HCT116 (cell line): ENCODE measurements at regions not wholly inside any gene's neighbourhood (a gene's known extent, or its start where the extent isn't known, plus 50 kb on each side); places are given as distances from the start of the nearest gene placed in this dataset.

Experiments used
- ATAC-seq: fragments of 200-7000 bp; cut with Tn5 transposase; 2 replicates; pipeline ENCODE4 v1.9.1; 2020; ENCODE audit warnings: mild to moderate bottlenecking, moderate library complexity
- BruUV-seq: library from RNA; stranded (reverse); fragments of 400-500 nt; replicated peaks from 2 replicates; lab custom pipeline; 2021; lab: Mats Ljungman, UMichigan
- CTCF ChIA-PET: fragments of 300-600 bp; sonication (Branson Sonifier 250); formaldehyde crosslinking; loops from one replicate; lab custom pipeline; 2021; ENCODE audit warnings: antibody characterized with exemption; lab: Charles Lee
- POLR2A ChIA-PET: fragments of 300-600, 350-600 bp; sonication (Branson Sonifier 250); formaldehyde crosslinking; loops from one replicate; lab custom pipeline; 2021; ENCODE audit warnings: antibody characterized with exemption; lab: Charles Lee
- RAD21 ChIA-PET, 2 experiments: fragments of 300-600 bp; sonication (Branson Sonifier 250); formaldehyde crosslinking; loops; one replicate each; lab custom pipeline; 2023; ENCODE audit warnings: low total read pairs in 2 of 2; ENCODE audit not compliant: uncharacterized antibody in 2 of 2, unreplicated experiment in 2 of 2, low non-redundant PET in 1 of 2; lab: Charles Lee
- DNase-seq: peaks from one replicate; pipeline ENCODE4 v3.0.0-alpha.2; 2010; ENCODE audit warnings: low read depth, low spot score
- H2AFZ ChIP-seq: fragments of 200-600 bp; shearing (Covaris generic), sonication (generic); 2 replicates; pipeline ENCODE4 v1.6.1; 2017; ENCODE audit warnings: low read depth, mixed run types, mixed read lengths, antibody characterized with exemption, low read length; ENCODE audit not compliant: poor library complexity, severe bottlenecking
- H3K27ac ChIP-seq: 2 replicates; pipeline ENCODE4 v1.5.1; 2012; ENCODE audit warnings: low read depth, low read length
- H3K27me3 ChIP-seq: fragments of 200-600 bp; sonication (generic); 2 replicates; pipeline ENCODE4 v1.6.1; 2016; ENCODE audit warnings: mixed run types, low read length, mixed read lengths; ENCODE audit not compliant: insufficient read depth
- H3K36me3 ChIP-seq, 2 experiments: fragments of 200-500 bp in 1 of 2; fragments of 200-600 bp in 1 of 2; sonication (Bioruptor generic) in 1 of 2; sonication (generic) in 1 of 2; 2 replicates each; pipeline versions ENCODE4 v1.5.1 to v1.6.1; 2014 to 2016; ENCODE audit warnings: low read length in 2 of 2, inconsistent platforms in 1 of 2, mixed read lengths in 1 of 2, mixed run types in 1 of 2; ENCODE audit not compliant: insufficient read depth in 2 of 2, control insufficient read depth in 1 of 2
- H3K4me1 ChIP-seq, 2 experiments: fragments of 200-600 bp in 1 of 2; sonication (generic) in 1 of 2; 2 replicates each; pipeline versions ENCODE4 v1.5.1 to v1.6.1; 2012 to 2017; ENCODE audit warnings: low read length in 2 of 2, inconsistent platforms in 1 of 2, mild to moderate bottlenecking in 1 of 2, mixed read lengths in 1 of 2, mixed run types in 1 of 2, moderate library complexity in 1 of 2; ENCODE audit not compliant: insufficient read depth in 2 of 2, control insufficient read depth in 1 of 2
- H3K4me2 ChIP-seq: fragments of 200-600 bp; sonication (generic); 2 replicates; pipeline ENCODE4 v1.6.1; 2017; ENCODE audit warnings: mixed run types, low read length, mixed read lengths
- H3K4me3 ChIP-seq, 2 experiments: fragments of 200-600 bp in 1 of 2; sonication (generic) in 1 of 2; replicated peaks in 1 of 2; 2 replicates each; pipeline ENCODE4 v1.5.1; 2011 to 2016; ENCODE audit warnings: low read length in 2 of 2, control low read depth in 1 of 2, low read depth in 1 of 2, mild to moderate bottlenecking in 1 of 2, mixed read lengths in 1 of 2, mixed run types in 1 of 2
- H3K79me2 ChIP-seq: fragments of 200-600 bp; sonication (generic); 2 replicates; pipeline ENCODE4 v1.6.1; 2017; ENCODE audit warnings: mild to moderate bottlenecking, mixed run types, low read length, moderate library complexity, mixed read lengths; ENCODE audit not compliant: insufficient read depth
- H3K9ac ChIP-seq: fragments of 200-600 bp; sonication (generic); 2 replicates; pipeline ENCODE4 v1.6.1; 2016; ENCODE audit warnings: low read length, mixed read lengths
- H3K9me2 ChIP-seq: fragments of 200-600 bp; sonication (generic), shearing (Covaris generic); 2 replicates; pipeline ENCODE4 v1.6.1; 2017; ENCODE audit warnings: mixed run types, mild to moderate bottlenecking, moderate library complexity; ENCODE audit not compliant: insufficient read depth
- H3K9me3 ChIP-seq, 2 experiments: fragments of 200-500 bp in 1 of 2; fragments of 200-600 bp in 1 of 2; sonication (Bioruptor generic) in 1 of 2; sonication (generic) in 1 of 2; 2 replicates each; pipeline ENCODE4 v1.6.1; 2014 to 2017; ENCODE audit warnings: low read length in 2 of 2, mixed read lengths in 2 of 2, inconsistent platforms in 1 of 2, low read depth in 1 of 2, mild to moderate bottlenecking in 1 of 2, mixed run types in 1 of 2, moderate library complexity in 1 of 2; ENCODE audit not compliant: control insufficient read depth in 1 of 2, insufficient read depth in 1 of 2
- H4K20me1 ChIP-seq: fragments of 200-600 bp; sonication (generic), shearing (Covaris generic); 2 replicates; pipeline ENCODE4 v1.6.1; 2017; ENCODE audit warnings: mixed run types, mild to moderate bottlenecking, moderate library complexity; ENCODE audit not compliant: insufficient read depth
- ATF3 ChIP-seq: IDR thresholded peaks from 2 replicates; pipeline ENCODE4 v1.6.1; 2012
- CBX3 ChIP-seq: IDR thresholded peaks from 2 replicates; pipeline ENCODE4 v1.6.1; 2012; ENCODE audit warnings: low read depth
- CEBPB ChIP-seq: IDR thresholded peaks from 2 replicates; pipeline ENCODE4 v1.6.1; 2012; ENCODE audit warnings: low read depth
- EGR1 ChIP-seq: IDR thresholded peaks from 2 replicates; pipeline ENCODE4 v1.6.1; 2012; ENCODE audit warnings: low read depth
- ELF1 ChIP-seq: IDR thresholded peaks from 2 replicates; pipeline ENCODE4 v1.6.1; 2012; ENCODE audit warnings: low read depth, borderline replicate concordance
- EZH2 ChIP-seq: fragments of 200-600 bp; sonication (generic); IDR thresholded peaks from 2 replicates; pipeline ENCODE4 v1.6.1; 2017; ENCODE audit warnings: antibody characterized with exemption, mixed run types
- EZH2phosphoT487 ChIP-seq: fragments of 200-600 bp; IDR thresholded peaks from 2 replicates; pipeline ENCODE4 v1.6.1; 2018; ENCODE audit warnings: antibody characterized with exemption, borderline replicate concordance
- FOSL1 ChIP-seq: IDR thresholded peaks from 2 replicates; pipeline ENCODE4 v1.6.1; 2012; ENCODE audit warnings: low read depth
- JUND ChIP-seq: IDR thresholded peaks from 2 replicates; pipeline ENCODE4 v1.6.1; 2012
- POLR2A ChIP-seq: IDR thresholded peaks from 2 replicates; pipeline ENCODE4 v1.7.0; 2011; ENCODE audit warnings: borderline replicate concordance; ENCODE audit not compliant: insufficient read depth, insufficient read length; ENCODE audit errors: extremely low read depth
- POLR2AphosphoS5 ChIP-seq: IDR thresholded peaks from 2 replicates; pipeline ENCODE4 v1.6.1; 2011; ENCODE audit warnings: mild to moderate bottlenecking, low read depth, low read length, moderate library complexity
- REST ChIP-seq: IDR thresholded peaks from 2 replicates; pipeline ENCODE4 v1.6.1; 2012; ENCODE audit warnings: low read depth
- SP1 ChIP-seq: IDR thresholded peaks from 2 replicates; pipeline ENCODE4 v1.6.1; 2012; ENCODE audit warnings: low read depth
- SRF ChIP-seq: IDR thresholded peaks from 2 replicates; pipeline ENCODE4 v1.6.1; 2012; ENCODE audit warnings: low read depth
- TCF7L2 ChIP-seq: IDR thresholded peaks from 2 replicates; pipeline ENCODE4 v1.7.0; 2011; ENCODE audit warnings: borderline replicate concordance, inconsistent platforms; ENCODE audit not compliant: insufficient read depth, insufficient read length; ENCODE audit errors: extremely low read depth
- YY1 ChIP-seq: IDR thresholded peaks from 2 replicates; pipeline ENCODE4 v1.6.1; 2011; ENCODE audit warnings: low read length, low read depth, moderate library complexity, mild to moderate bottlenecking; ENCODE audit not compliant: insufficient replicate concordance; ENCODE audit errors: extremely low read depth
- ZBTB33 ChIP-seq: IDR thresholded peaks from 2 replicates; pipeline ENCODE4 v1.6.1; 2011; ENCODE audit warnings: mild to moderate bottlenecking, low read length, moderate library complexity; ENCODE audit not compliant: insufficient replicate concordance; ENCODE audit errors: extremely low read depth
- ZFX ChIP-seq: fragments of 450-650 bp; IDR thresholded peaks from 2 replicates; pipeline ENCODE4 v1.6.1; 2017
- ZNF274 ChIP-seq: fragments of 200-500 bp; sonication (Bioruptor generic); IDR thresholded peaks from 2 replicates; pipeline ENCODE4 v1.6.1; 2014; ENCODE audit warnings: mild to moderate bottlenecking, low read depth, low read length, inconsistent platforms
- intact Hi-C: fragments of 100-400 bp; cut with micrococcal nuclease; formaldehyde crosslinking; loops from 2 replicates; pipeline ENCODE4 v1.10.0; 2022
- TF ChIP-seq, protein P1 (sequence below), 3 experiments: fragments of 200-600 bp in 1 of 3; sonication (generic) in 1 of 3; IDR thresholded peaks in 2 of 3; conservative IDR thresholded peaks in 1 of 3; 2 replicates each; pipeline ENCODE4 v1.5.1; 2012 to 2017; ENCODE audit warnings: low read depth in 2 of 3, low read length in 2 of 3, antibody characterized with exemption in 1 of 3, borderline replicate concordance in 1 of 3, control low read depth in 1 of 3, mild to moderate bottlenecking in 1 of 3, mixed read lengths in 1 of 3, mixed run types in 1 of 3, moderate library complexity in 1 of 3; ENCODE audit not compliant: insufficient read depth in 1 of 3

DNA sequence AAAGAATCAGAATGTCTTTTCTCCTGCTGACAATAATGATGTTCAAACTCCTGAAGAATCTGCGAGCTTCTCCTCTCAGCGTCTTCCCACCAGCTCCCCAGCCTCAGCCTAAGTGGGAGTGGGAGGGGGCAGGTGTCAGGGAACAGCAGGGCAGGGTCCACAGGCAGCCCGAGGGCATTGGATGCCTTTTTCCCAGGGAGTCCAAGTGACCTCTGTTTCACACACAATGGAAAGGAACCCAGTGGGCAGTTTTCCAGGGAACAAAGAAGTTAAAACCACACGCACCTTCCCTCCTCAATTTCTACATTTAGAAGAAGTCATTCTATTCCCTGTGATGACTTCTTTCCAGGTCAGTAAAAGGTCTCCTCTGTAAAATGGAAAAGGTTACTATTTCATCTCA, 278.5 kb downstream of the PARM1 start:
- no peaks in the 10 kb centered on the region for H3K9me2 ChIP-seq
- TF ChIP-seq SRF (no peak), EGR1 (no peak), ELF1 (no peak), EZH2phosphoT487 (no peak), POLR2AphosphoS5 (no peak), ATF3 (no peak), SP1 (no peak), CEBPB (no peak), ZBTB33 (no peak), POLR2A (no peak), JUND (no peak), CBX3 (no peak), TCF7L2 (no peak), REST (no peak), ZNF274 (no peak), FOSL1 (no peak), YY1 (no peak), ZFX (no peak), EZH2 (no peak)
- TF ChIP-seq, protein P1, sequence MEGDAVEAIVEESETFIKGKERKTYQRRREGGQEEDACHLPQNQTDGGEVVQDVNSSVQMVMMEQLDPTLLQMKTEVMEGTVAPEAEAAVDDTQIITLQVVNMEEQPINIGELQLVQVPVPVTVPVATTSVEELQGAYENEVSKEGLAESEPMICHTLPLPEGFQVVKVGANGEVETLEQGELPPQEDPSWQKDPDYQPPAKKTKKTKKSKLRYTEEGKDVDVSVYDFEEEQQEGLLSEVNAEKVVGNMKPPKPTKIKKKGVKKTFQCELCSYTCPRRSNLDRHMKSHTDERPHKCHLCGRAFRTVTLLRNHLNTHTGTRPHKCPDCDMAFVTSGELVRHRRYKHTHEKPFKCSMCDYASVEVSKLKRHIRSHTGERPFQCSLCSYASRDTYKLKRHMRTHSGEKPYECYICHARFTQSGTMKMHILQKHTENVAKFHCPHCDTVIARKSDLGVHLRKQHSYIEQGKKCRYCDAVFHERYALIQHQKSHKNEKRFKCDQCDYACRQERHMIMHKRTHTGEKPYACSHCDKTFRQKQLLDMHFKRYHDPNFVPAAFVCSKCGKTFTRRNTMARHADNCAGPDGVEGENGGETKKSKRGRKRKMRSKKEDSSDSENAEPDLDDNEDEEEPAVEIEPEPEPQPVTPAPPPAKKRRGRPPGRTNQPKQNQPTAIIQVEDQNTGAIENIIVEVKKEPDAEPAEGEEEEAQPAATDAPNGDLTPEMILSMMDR (IDR thresholded peaks at IDR 0.05 in 2 of 3, conservative IDR thresholded peaks at IDR 0.05 in 1 of 3; ENCODE audit: borderline replicate concordance in 1 of 3, insufficient read depth in 1 of 3, low read depth in 2 of 3, low read length in 2 of 3) = no peak
- RAD21 ChIA-PET = no interaction called here
- H3K27ac ChIP-seq = no peak overlapping the region
- no peak overlapping the region for H3K4me2 ChIP-seq
- H3K4me3 ChIP-seq = no peak overlapping the region
- no peaks in the 10 kb centered on the region for H3K4me1 ChIP-seq
- BruUV-seq = no TSS peak
- no peak overlapping the region for H3K9ac ChIP-seq
- POLR2A ChIA-PET = no interaction called here
- DNase-seq (no peak), ATAC-seq (no peak)
- H4K20me1 ChIP-seq = no peaks in the 10 kb centered on the region
- intact Hi-C loops = no loop called here
- H3K9me3 ChIP-seq = no peaks in the 10 kb centered on the region
- no peaks in the 10 kb centered on the region for H3K36me3 ChIP-seq
- no peak overlapping the region for H2AFZ ChIP-seq
- H3K79me2 ChIP-seq = no peaks in the 10 kb centered on the region
- H3K27me3 ChIP-seq = no peaks in the 10 kb centered on the region
- CTCF ChIA-PET = no interaction called here
